ENCODE measurements at regions not wholly inside any gene's neighbourhood (a gene's known extent, or its start where the extent isn't known, plus 50 kb on each side); places are given as distances from the start of the nearest gene placed in this dataset.

- H3K27ac ChIP-seq: no peak overlapping the region
- intact Hi-C loops (cut with DNase I; ENCODE audit: low total_unique reads): no loop called here
- no peak overlapping the region for H3K4me3 ChIP-seq
- WGBS, 2 donors: 51 to 60% methylated on average over 6 of the region's 6 CpGs
- TF ChIP-seq CTCF (IDR thresholded peaks at IDR 0.05) (peak; percentile 46 to 58 (median 48)), POLR2A (IDR thresholded peaks at IDR 0.05) (no peak)
- no peaks in the 10 kb centered on the region for H3K36me3 ChIP-seq (ENCODE audit: low read depth, missing control alignments)
- H3K9me3 ChIP-seq: no peaks in the 10 kb centered on the region
- H3K4me1 ChIP-seq: peaks cover 4% of the 10 kb centered on the region
- peak; percentile 54 for DNase-seq
- no peaks in the 10 kb centered on the region for H3K27me3 ChIP-seq
Measured at GRCh38 chr20:56171087-56172012, 77.2 kb upstream of the MC3R start.

GRCh38 chr20:56173438-56173837 is 75.1 kb upstream of the MC3R start:
- no peak for DNase-seq
- TF ChIP-seq POLR2A (IDR thresholded peaks at IDR 0.05) (no peak), CTCF (IDR thresholded peaks at IDR 0.05) (no peak)
- H3K27me3 ChIP-seq: no peaks in the 10 kb centered on the region
- H3K36me3 ChIP-seq (ENCODE audit: low read depth, missing control alignments): no peaks in the 10 kb centered on the region
- H3K27ac ChIP-seq: no peak overlapping the region
- intact Hi-C loops (cut with DNase I; ENCODE audit: low total_unique reads): no loop called here
- no peaks in the 10 kb centered on the region for H3K9me3 ChIP-seq
- no peak overlapping the region for H3K4me3 ChIP-seq
- 47 to 61% methylated on average over 5 of the region's 5 CpGs for WGBS, 2 donors
- H3K4me1 ChIP-seq: peaks cover 4% of the 10 kb centered on the region

GRCh38 chr20:56174416-56174815 is 74.1 kb upstream of the MC3R start:
- H3K4me3 ChIP-seq: no peak overlapping the region
- H3K36me3 ChIP-seq (ENCODE audit: low read depth, missing control alignments): no peaks in the 10 kb centered on the region
- DNase-seq: no peak
- 54 to 62% methylated on average over 3 of the region's 3 CpGs for WGBS, 2 donors
- no peaks in the 10 kb centered on the region for H3K9me3 ChIP-seq
- intact Hi-C loops (cut with DNase I; ENCODE audit: low total_unique reads): no loop called here
- TF ChIP-seq POLR2A (IDR thresholded peaks at IDR 0.05): no peak
- TF ChIP-seq CTCF (IDR thresholded peaks at IDR 0.05): no peak
- no peaks in the 10 kb centered on the region for H3K4me1 ChIP-seq
- no peak overlapping the region for H3K27ac ChIP-seq
- no peaks in the 10 kb centered on the region for H3K27me3 ChIP-seq

GRCh38 chr20:56175884-56176283 is 72.6 kb upstream of the MC3R start:
- Histone ChIP-seq H3K4me1 (no peaks in the 10 kb centered on the region), H3K27ac (no peak overlapping the region), H3K4me3 (no peak overlapping the region), H3K9me3 (no peaks in the 10 kb centered on the region), H3K36me3 (ENCODE audit: low read depth, missing control alignments) (no peaks in the 10 kb centered on the region), H3K27me3 (no peaks in the 10 kb centered on the region)
- WGBS, 2 donors: 78 to 94% methylated on average over 3 of the region's 3 CpGs
- TF ChIP-seq CTCF (IDR thresholded peaks at IDR 0.05) (no peak), POLR2A (IDR thresholded peaks at IDR 0.05) (no peak)
- DNase-seq: no peak
- intact Hi-C loops (cut with DNase I; ENCODE audit: low total_unique reads): no loop called here

- no peaks in the 10 kb centered on the region for H3K4me1 ChIP-seq
- H3K36me3 ChIP-seq (ENCODE audit: low read depth, missing control alignments): no peaks in the 10 kb centered on the region
- no peak overlapping the region for H3K4me3 ChIP-seq
- intact Hi-C loops (cut with DNase I; ENCODE audit: low total_unique reads): no loop called here
- DNase-seq: no peak
- no peaks in the 10 kb centered on the region for H3K27me3 ChIP-seq
- WGBS, 2 donors: 72 to 74% methylated on average over 6 of the region's 6 CpGs
- H3K27ac ChIP-seq: no peak overlapping the region
- TF ChIP-seq CTCF (IDR thresholded peaks at IDR 0.05) (no peak), POLR2A (IDR thresholded peaks at IDR 0.05) (no peak)
- H3K9me3 ChIP-seq: no peaks in the 10 kb centered on the region
Measured at GRCh38 chr20:56178219-56178618, 70.3 kb upstream of the MC3R start.
